OCI-LY3 (cell line): ENCODE measurements at regions not wholly inside any gene's neighbourhood (a gene's known extent, or its start where the extent isn't known, plus 50 kb on each side); places are given as distances from the start of the nearest gene placed in this dataset.

ENCODE experiments used
- H2AFZ ChIP-seq: fragments of 200-600, 300-600 bp; shearing (Covaris generic); 2 replicates; pipeline ENCODE4 v1.6.0; 2014; ENCODE audit warnings: antibody characterized with exemption, low read depth, low read length
- H3K27ac ChIP-seq: fragments of 200-600, 300-600 bp; sonication (generic); 2 replicates; pipeline ENCODE4 v1.5.1; 2014; ENCODE audit warnings: mild to moderate bottlenecking, low read length, moderate library complexity, mixed read lengths
- H3K27me3 ChIP-seq: fragments of 200-600, 300-600 bp; sonication (generic); 2 replicates; pipeline ENCODE4 v1.6.1; 2014; ENCODE audit warnings: low read depth, low read length, mixed read lengths
- H3K36me3 ChIP-seq: fragments of 200-600, 300-600 bp; sonication (generic); replicated peaks from 2 replicates; pipeline ENCODE3; 2014; ENCODE audit warnings: low read depth, low read length, mixed read lengths
- H3K4me1 ChIP-seq: fragments of 300-600, 200-600 bp; sonication (generic); 2 replicates; pipeline ENCODE4 v1.6.1; 2014; ENCODE audit warnings: low read length, mixed read lengths
- H3K4me2 ChIP-seq: fragments of 200-600, 300-600 bp; sonication (generic); 2 replicates; pipeline ENCODE4 v1.6.1; 2014; ENCODE audit warnings: low read length, mixed read lengths
- H3K4me3 ChIP-seq: fragments of 300-600, 200-600 bp; sonication (generic); 2 replicates; pipeline ENCODE4 v1.5.1; 2014; ENCODE audit warnings: antibody characterized with exemption, mild to moderate bottlenecking, low read length, moderate library complexity
- H3K79me2 ChIP-seq: fragments of 300-600, 200-600 bp; shearing (Covaris generic); 2 replicates; pipeline ENCODE4 v1.6.1; 2014; ENCODE audit warnings: mild to moderate bottlenecking, low read length, mixed read lengths
- H3K9ac ChIP-seq: fragments of 300-600, 200-600 bp; shearing (Covaris generic); 2 replicates; pipeline ENCODE4 v1.6.0; 2014; ENCODE audit warnings: mild to moderate bottlenecking, low read length, moderate library complexity
- H3K9me3 ChIP-seq: fragments of 200-600, 300-600 bp; shearing (Covaris generic); 2 replicates; pipeline ENCODE4 v1.6.1; 2014; ENCODE audit warnings: low read length, mixed read lengths; ENCODE audit not compliant: insufficient read depth
- H4K20me1 ChIP-seq: fragments of 200-600, 300-600 bp; sonication (generic); 2 replicates; pipeline ENCODE4 v1.6.1; 2016; ENCODE audit warnings: low read length, mixed read lengths; ENCODE audit not compliant: insufficient read depth
- EZH2phosphoT487 ChIP-seq: fragments of 200-600 bp; shearing (Covaris generic); IDR thresholded peaks from 2 replicates; pipeline ENCODE4 v1.6.1; 2018; ENCODE audit warnings: antibody characterized with exemption, mixed run types, low read depth
- TF ChIP-seq, protein P1 (sequence below): fragments of 200-600, 300-600 bp; sonication (generic); IDR thresholded peaks from 2 replicates; pipeline ENCODE4 v1.5.1; 2014; ENCODE audit warnings: antibody characterized with exemption, low read length, low read depth

- no peak overlapping the region for H3K9ac ChIP-seq
- TF ChIP-seq EZH2phosphoT487: no peak
- H3K36me3 ChIP-seq: no peaks in the 10 kb centered on the region
- no peaks in the 10 kb centered on the region for H3K79me2 ChIP-seq
- H3K4me1 ChIP-seq: no peaks in the 10 kb centered on the region
- no peaks in the 10 kb centered on the region for H3K9me3 ChIP-seq
- no peak overlapping the region for H2AFZ ChIP-seq
- no peak overlapping the region for H3K27ac ChIP-seq
- peaks cover 3% of the 10 kb centered on the region; the same call in 1 of the 2 replicates for H3K27me3 ChIP-seq
- H4K20me1 ChIP-seq: no peaks in the 10 kb centered on the region
- H3K4me2 ChIP-seq: no peak overlapping the region
- H3K4me3 ChIP-seq: no peak overlapping the region
Observed at GRCh38 chr5:167578977-167579692, 712.3 kb upstream of the WWC1 start.

GRCh38 chr5:167579693-167580055 is 711.8 kb upstream of the WWC1 start:
- H3K36me3 ChIP-seq: no peaks in the 10 kb centered on the region
- H3K9ac ChIP-seq: no peak overlapping the region
- H3K4me1 ChIP-seq: no peaks in the 10 kb centered on the region
- no peaks in the 10 kb centered on the region; the same call in 1 of the 2 replicates for H3K27me3 ChIP-seq
- H3K4me2 ChIP-seq: no peak overlapping the region
- no peaks in the 10 kb centered on the region for H4K20me1 ChIP-seq
- no peak overlapping the region for H3K27ac ChIP-seq
- no peaks in the 10 kb centered on the region for H3K79me2 ChIP-seq
- H3K4me3 ChIP-seq: no peak overlapping the region
- TF ChIP-seq EZH2phosphoT487: no peak
- TF ChIP-seq, protein P1, sequence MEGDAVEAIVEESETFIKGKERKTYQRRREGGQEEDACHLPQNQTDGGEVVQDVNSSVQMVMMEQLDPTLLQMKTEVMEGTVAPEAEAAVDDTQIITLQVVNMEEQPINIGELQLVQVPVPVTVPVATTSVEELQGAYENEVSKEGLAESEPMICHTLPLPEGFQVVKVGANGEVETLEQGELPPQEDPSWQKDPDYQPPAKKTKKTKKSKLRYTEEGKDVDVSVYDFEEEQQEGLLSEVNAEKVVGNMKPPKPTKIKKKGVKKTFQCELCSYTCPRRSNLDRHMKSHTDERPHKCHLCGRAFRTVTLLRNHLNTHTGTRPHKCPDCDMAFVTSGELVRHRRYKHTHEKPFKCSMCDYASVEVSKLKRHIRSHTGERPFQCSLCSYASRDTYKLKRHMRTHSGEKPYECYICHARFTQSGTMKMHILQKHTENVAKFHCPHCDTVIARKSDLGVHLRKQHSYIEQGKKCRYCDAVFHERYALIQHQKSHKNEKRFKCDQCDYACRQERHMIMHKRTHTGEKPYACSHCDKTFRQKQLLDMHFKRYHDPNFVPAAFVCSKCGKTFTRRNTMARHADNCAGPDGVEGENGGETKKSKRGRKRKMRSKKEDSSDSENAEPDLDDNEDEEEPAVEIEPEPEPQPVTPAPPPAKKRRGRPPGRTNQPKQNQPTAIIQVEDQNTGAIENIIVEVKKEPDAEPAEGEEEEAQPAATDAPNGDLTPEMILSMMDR: no peak
- H3K9me3 ChIP-seq: no peaks in the 10 kb centered on the region
- H2AFZ ChIP-seq: no peak overlapping the region

DNA sequence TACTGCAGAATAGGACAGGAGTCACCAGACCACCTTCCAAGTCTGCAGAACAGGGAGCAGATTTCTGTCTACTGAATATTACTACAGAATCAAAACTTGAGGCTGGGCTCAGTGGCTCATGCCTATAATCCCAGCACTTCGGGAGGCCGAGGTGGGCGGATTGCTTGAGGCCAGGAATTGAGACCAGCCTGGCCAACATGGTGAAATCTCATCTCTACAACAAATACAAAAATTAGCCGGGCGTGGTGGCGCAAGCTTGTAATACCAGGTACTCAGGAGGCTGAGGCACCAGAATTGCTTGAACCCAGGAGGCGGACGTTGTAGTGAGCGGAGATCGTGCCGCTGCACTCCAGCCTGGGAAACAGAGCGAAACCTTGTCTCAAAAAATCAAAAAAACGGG is 710.8 kb upstream of the WWC1 start:
- Histone ChIP-seq H3K9me3 (no peaks in the 10 kb centered on the region), H3K9ac (no peak overlapping the region), H3K27ac (no peak overlapping the region), H4K20me1 (no peaks in the 10 kb centered on the region), H2AFZ (no peak overlapping the region), H3K27me3 (no peaks in the 10 kb centered on the region; the same call in 1 of the 2 replicates), H3K36me3 (no peaks in the 10 kb centered on the region), H3K4me2 (no peak overlapping the region), H3K4me3 (no peak overlapping the region), H3K4me1 (no peaks in the 10 kb centered on the region), H3K79me2 (no peaks in the 10 kb centered on the region)
- no peak for TF ChIP-seq EZH2phosphoT487
- TF ChIP-seq, protein P1: no peak

GRCh38 chr5:167582283-167582682 is 709.2 kb upstream of the WWC1 start:
- no peak overlapping the region for H3K4me2 ChIP-seq
- no peaks in the 10 kb centered on the region for H3K4me1 ChIP-seq
- H2AFZ ChIP-seq: no peak overlapping the region
- no peak overlapping the region for H3K27ac ChIP-seq
- no peak overlapping the region for H3K4me3 ChIP-seq
- H3K9ac ChIP-seq: no peak overlapping the region
- no peaks in the 10 kb centered on the region for H3K9me3 ChIP-seq
- no peaks in the 10 kb centered on the region for H3K36me3 ChIP-seq
- H4K20me1 ChIP-seq: no peaks in the 10 kb centered on the region
- no peaks in the 10 kb centered on the region for H3K27me3 ChIP-seq
- no peaks in the 10 kb centered on the region for H3K79me2 ChIP-seq
- no peak for TF ChIP-seq EZH2phosphoT487
- TF ChIP-seq, protein P1: peak; percentile 10; the same call in 1 of the 2 replicates
